ENCODE measurements at regions not wholly inside any gene's neighbourhood (a gene's known extent, or its start where the extent isn't known, plus 50 kb on each side); places are given as distances from the start of the nearest gene placed in this dataset.
"Not testable (repeated sequence)": the region's sequence is repeated elsewhere in the genome, so short reads cannot be mapped to it uniquely, and the experiment has no call there.

- H3K4me3 Mint-ChIP-seq: no peak overlapping the region
- Histone ChIP-seq H3K4me3 (ENCODE audit: low read length) (no peak overlapping the region), H3K9me3 (ENCODE audit: control insufficient read depth in 2 of 3, low read length in 3 of 3) (peaks cover 0 to 3% (median 0%) of the 10 kb centered on the region in 3 experiments), H3K27me3 (ENCODE audit: control insufficient read depth in 2 of 2, insufficient read depth in 2 of 2, low read length in 2 of 2) (no peaks in the 10 kb centered on the region), H3K4me1 (ENCODE audit: control insufficient read depth in 2 of 2, insufficient read depth in 2 of 2, low read length in 2 of 2) (peaks cover 0 to 4% of the 10 kb centered on the region in 2 donors), H3K36me3 (ENCODE audit: control insufficient read depth in 2 of 3, insufficient read depth in 3 of 3, low read length in 3 of 3) (no peaks in the 10 kb centered on the region), H3K27ac (ENCODE audit: low read depth, low read length) (no peak overlapping the region)
- DNase-seq (no peak), ATAC-seq (no peak)
- CTCF ChIA-PET: no interaction called here
- intact Hi-C loops (cut with micrococcal nuclease): no loop called here
- peaks cover 0 to 4% (median 0%) of the 10 kb centered on the region in 5 donors for H3K27me3 Mint-ChIP-seq
- peaks cover 4 to 21% (median 11%) of the 10 kb centered on the region in 7 donors for H3K4me1 Mint-ChIP-seq
- peaks cover 0 to 6% (median 0%) of the 10 kb centered on the region in 11 donors for H3K9me3 Mint-ChIP-seq
- POLR2A ChIA-PET: no interaction called here
- H3K36me3 Mint-ChIP-seq: no peaks in the 10 kb centered on the region
- H3K27ac Mint-ChIP-seq: no peak overlapping the region
Observed at GRCh38 chr17:55930291-55930809, 179.5 kb downstream of the PCTP start.

GRCh38 chr17:55931446-55931845, 180.6 kb downstream of the PCTP start:
- Histone ChIP-seq H3K27me3 (ENCODE audit: control insufficient read depth in 2 of 2, insufficient read depth in 2 of 2, low read length in 2 of 2) (no peaks in the 10 kb centered on the region), H3K27ac (ENCODE audit: low read depth, low read length) (no peak overlapping the region), H3K4me1 (ENCODE audit: control insufficient read depth in 2 of 2, insufficient read depth in 2 of 2, low read length in 2 of 2) (peaks cover 0 to 4% of the 10 kb centered on the region in 2 donors), H3K36me3 (ENCODE audit: control insufficient read depth in 2 of 3, insufficient read depth in 3 of 3, low read length in 3 of 3) (no peaks in the 10 kb centered on the region), H3K9me3 (ENCODE audit: control insufficient read depth in 2 of 3, low read length in 3 of 3) (no peaks in the 10 kb centered on the region), H3K4me3 (ENCODE audit: low read length) (no peak overlapping the region)
- POLR2A ChIA-PET: no interaction called here
- Mint-ChIP-seq H3K27ac (no peak overlapping the region), H3K4me1 (peaks cover 0 to 10% (median 3%) of the 10 kb centered on the region in 7 donors), H3K27me3 (peaks cover 0 to 5% (median 0%) of the 10 kb centered on the region in 5 donors), H3K36me3 (no peaks in the 10 kb centered on the region), H3K9me3 (peaks cover 0 to 4% (median 0%) of the 10 kb centered on the region in 11 donors), H3K4me3 (no peak overlapping the region)
- DNase-seq: no peak
- CTCF ChIA-PET: no interaction called here
- peak; percentile 57 for ATAC-seq
- intact Hi-C loops (cut with micrococcal nuclease): no loop called here

GRCh38 chr17:55932973-55933372, 182.1 kb downstream of the PCTP start:
- POLR2A ChIA-PET: no interaction called here
- DNase-seq (no peak), ATAC-seq (no peak)
- no peaks in the 10 kb centered on the region for H3K4me1 ChIP-seq (ENCODE audit: control insufficient read depth in 2 of 2, insufficient read depth in 2 of 2, low read length in 2 of 2)
- H3K4me1 Mint-ChIP-seq: peaks cover 0 to 5% (median 0%) of the 10 kb centered on the region in 7 donors
- peaks cover 0 to 9% (median 5%) of the 10 kb centered on the region in 5 donors for H3K27me3 Mint-ChIP-seq
- intact Hi-C loops (cut with micrococcal nuclease): no loop called here
- CTCF ChIA-PET: no interaction called here
- no peak overlapping the region for H3K27ac ChIP-seq (ENCODE audit: low read depth, low read length)
- H3K27ac Mint-ChIP-seq: no peak overlapping the region
- H3K4me3 ChIP-seq (ENCODE audit: low read length): no peak overlapping the region
- no peaks in the 10 kb centered on the region for H3K27me3 ChIP-seq (ENCODE audit: control insufficient read depth in 2 of 2, insufficient read depth in 2 of 2, low read length in 2 of 2)
- no peaks in the 10 kb centered on the region for H3K36me3 ChIP-seq (ENCODE audit: control insufficient read depth in 2 of 3, insufficient read depth in 3 of 3, low read length in 3 of 3)
- H3K9me3 ChIP-seq (ENCODE audit: control insufficient read depth in 2 of 3, low read length in 3 of 3): no peaks in the 10 kb centered on the region
- H3K36me3 Mint-ChIP-seq: no peaks in the 10 kb centered on the region
- peaks cover 0 to 4% (median 0%) of the 10 kb centered on the region in 11 donors for H3K9me3 Mint-ChIP-seq
- no peak overlapping the region for H3K4me3 Mint-ChIP-seq

DNA sequence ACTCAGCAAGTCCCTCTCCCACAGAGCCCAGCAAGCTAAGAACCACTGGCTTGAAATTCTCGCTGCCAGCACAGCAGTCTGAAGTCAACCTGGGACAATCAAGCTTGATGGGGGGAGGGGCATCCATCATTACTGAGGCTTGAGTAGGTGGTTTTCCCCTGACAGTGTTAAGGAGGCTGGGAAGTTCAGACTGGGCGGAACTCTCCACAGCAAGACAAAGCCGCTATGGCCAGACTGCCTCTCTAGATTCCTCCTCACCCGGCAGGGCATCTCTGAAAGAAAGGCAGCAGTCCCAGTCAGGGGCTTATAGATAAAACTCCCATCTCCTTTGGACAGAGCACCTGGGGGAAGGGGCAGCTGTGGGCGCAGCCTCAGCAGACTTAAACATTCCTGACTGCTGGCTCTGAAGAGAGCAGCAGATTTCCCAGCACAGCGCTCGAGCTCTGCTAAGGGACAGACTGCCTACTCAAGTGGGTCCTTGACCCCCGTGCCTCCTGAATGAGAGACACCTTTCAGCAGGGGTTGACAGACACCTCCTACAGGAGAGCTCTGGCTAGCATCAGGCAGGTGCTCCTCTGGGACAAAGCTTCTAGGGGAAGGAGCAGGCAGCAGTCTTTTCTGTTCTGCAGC, 188.4 kb downstream of the PCTP start:
- peaks cover 0 to 20% (median 4%) of the 10 kb centered on the region in 5 donors for H3K27me3 Mint-ChIP-seq
- H3K9me3 Mint-ChIP-seq: peaks cover 0 to 27% (median 8%) of the 10 kb centered on the region in 11 donors
- H3K36me3 Mint-ChIP-seq; CTCF ChIA-PET; DNase-seq; H3K27ac ChIP-seq (ENCODE audit: low read depth, low read length); intact Hi-C loops (cut with micrococcal nuclease); H3K4me1 Mint-ChIP-seq; H3K4me3 Mint-ChIP-seq; ATAC-seq; H3K4me3 ChIP-seq (ENCODE audit: low read length); H3K4me1 ChIP-seq (ENCODE audit: control insufficient read depth in 2 of 2, insufficient read depth in 2 of 2, low read length in 2 of 2); H3K9me3 ChIP-seq (ENCODE audit: control insufficient read depth in 2 of 3, low read length in 3 of 3); H3K27ac Mint-ChIP-seq; POLR2A ChIA-PET; H3K36me3 ChIP-seq (ENCODE audit: control insufficient read depth in 2 of 3, insufficient read depth in 3 of 3, low read length in 3 of 3); H3K27me3 ChIP-seq (ENCODE audit: control insufficient read depth in 2 of 2, insufficient read depth in 2 of 2, low read length in 2 of 2): not testable (repeated sequence)

DNA sequence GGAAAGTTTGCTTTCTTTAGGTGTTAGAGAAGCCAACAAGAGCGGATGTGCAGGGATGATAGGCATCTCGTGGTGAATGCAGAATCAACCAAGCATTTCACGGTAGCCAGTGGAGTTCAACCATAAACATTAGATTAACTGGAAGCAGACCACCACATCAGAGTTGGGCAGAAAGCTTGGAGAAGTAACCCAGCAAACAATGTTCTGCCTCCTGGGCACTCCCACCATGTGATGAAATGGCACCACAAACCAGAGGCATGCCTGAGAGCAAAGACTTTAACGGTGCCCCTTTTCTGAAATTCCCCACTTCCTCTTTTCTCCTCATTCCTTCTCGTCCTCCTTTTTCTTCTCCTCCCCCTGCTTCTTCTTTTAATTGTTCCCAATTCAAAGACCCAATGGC, 193.5 kb upstream of the ANKFN1 start:
- ChIA-PET POLR2A (no interaction called here), CTCF (no interaction called here)
- Histone ChIP-seq H3K4me1 (ENCODE audit: control insufficient read depth in 2 of 2, insufficient read depth in 2 of 2, low read length in 2 of 2) (no peaks in the 10 kb centered on the region), H3K27me3 (ENCODE audit: control insufficient read depth in 2 of 2, insufficient read depth in 2 of 2, low read length in 2 of 2) (no peaks in the 10 kb centered on the region), H3K27ac (ENCODE audit: low read depth, low read length) (no peak overlapping the region), H3K9me3 (ENCODE audit: control insufficient read depth in 2 of 3, low read length in 3 of 3) (no peaks in the 10 kb centered on the region), H3K36me3 (ENCODE audit: control insufficient read depth in 2 of 3, insufficient read depth in 3 of 3, low read length in 3 of 3) (no peaks in the 10 kb centered on the region), H3K4me3 (ENCODE audit: low read length) (no peak overlapping the region)
- DNase-seq (no peak), ATAC-seq (no peak)
- peaks cover 0 to 5% (median 0%) of the 10 kb centered on the region in 11 donors for H3K9me3 Mint-ChIP-seq
- no peak overlapping the region for H3K27ac Mint-ChIP-seq
- intact Hi-C loops (cut with micrococcal nuclease): no loop called here
- H3K4me3 Mint-ChIP-seq: peak overlapping the region in 1 of 10 donors; percentile 16
- peaks cover 0 to 13% (median 0%) of the 10 kb centered on the region in 5 donors for H3K27me3 Mint-ChIP-seq
- no peaks in the 10 kb centered on the region for H3K36me3 Mint-ChIP-seq
- H3K4me1 Mint-ChIP-seq: peaks cover 0 to 4% (median 0%) of the 10 kb centered on the region in 7 donors

DNA sequence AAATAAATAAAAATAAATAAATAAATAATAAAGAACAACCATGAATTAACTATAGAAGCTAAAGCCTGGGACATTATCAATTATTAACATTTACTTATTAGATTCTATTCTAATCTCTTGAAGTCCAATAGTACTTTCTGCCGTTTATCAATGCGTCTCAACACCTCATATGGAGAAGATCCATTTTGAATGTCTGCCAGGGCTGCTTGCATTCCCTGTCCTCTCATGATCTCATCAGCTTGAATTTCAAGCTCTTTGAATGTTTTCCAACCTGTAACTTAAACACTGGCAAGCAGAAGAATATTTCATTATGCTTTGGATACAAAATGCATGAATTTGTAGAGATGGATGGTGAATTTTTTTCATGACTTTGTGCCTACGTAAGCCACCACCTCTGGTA, 191.9 kb upstream of the ANKFN1 start:
- H3K27me3 ChIP-seq (ENCODE audit: control insufficient read depth in 2 of 2, insufficient read depth in 2 of 2, low read length in 2 of 2): no peaks in the 10 kb centered on the region
- Mint-ChIP-seq H3K4me3 (no peak overlapping the region), H3K36me3 (no peaks in the 10 kb centered on the region), H3K27ac (no peak overlapping the region), H3K4me1 (peaks cover 0 to 4% (median 0%) of the 10 kb centered on the region in 7 donors), H3K27me3 (peaks cover 0 to 14% (median 0%) of the 10 kb centered on the region in 5 donors), H3K9me3 (peaks cover 0 to 5% (median 0%) of the 10 kb centered on the region in 11 donors)
- H3K36me3 ChIP-seq (ENCODE audit: control insufficient read depth in 2 of 3, insufficient read depth in 3 of 3, low read length in 3 of 3): no peaks in the 10 kb centered on the region
- H3K9me3 ChIP-seq (ENCODE audit: control insufficient read depth in 2 of 3, low read length in 3 of 3): no peaks in the 10 kb centered on the region
- intact Hi-C loops (cut with micrococcal nuclease): no loop called here
- no peak overlapping the region for H3K27ac ChIP-seq (ENCODE audit: low read depth, low read length)
- ChIA-PET POLR2A (no interaction called here), CTCF (no interaction called here)
- H3K4me3 ChIP-seq (ENCODE audit: low read length): no peak overlapping the region
- no peaks in the 10 kb centered on the region for H3K4me1 ChIP-seq (ENCODE audit: control insufficient read depth in 2 of 2, insufficient read depth in 2 of 2, low read length in 2 of 2)
- DNase-seq: no peak
- no peak for ATAC-seq

DNA sequence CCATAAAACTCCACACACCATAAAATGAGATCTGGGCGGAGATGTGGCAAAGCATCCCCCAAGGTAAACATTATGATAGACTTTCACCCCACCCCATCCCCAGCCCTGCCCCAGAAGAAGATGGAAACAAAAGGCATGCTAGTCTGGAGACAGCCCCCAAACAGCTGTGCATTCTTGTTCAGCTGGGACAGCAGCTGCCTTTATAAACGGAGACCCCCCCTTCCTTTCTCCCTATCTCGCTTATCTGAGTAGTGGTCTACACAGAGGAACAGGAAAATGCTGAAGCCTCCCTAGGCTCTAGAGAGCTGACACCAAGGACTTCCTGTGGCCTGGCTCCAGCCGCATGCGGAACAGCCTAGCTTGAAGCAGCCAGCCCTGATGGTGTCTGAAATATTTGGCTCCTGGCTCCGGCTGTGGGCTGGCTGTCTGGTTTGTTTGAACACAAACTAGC, 190.3 kb upstream of the ANKFN1 start:
- peaks cover 0 to 5% (median 0%) of the 10 kb centered on the region in 11 donors for H3K9me3 Mint-ChIP-seq
- peaks cover 0 to 4% (median 0%) of the 10 kb centered on the region in 7 donors for H3K4me1 Mint-ChIP-seq
- ATAC-seq: no peak
- ChIA-PET POLR2A (no interaction called here), CTCF (no interaction called here)
- H3K9me3 ChIP-seq (ENCODE audit: control insufficient read depth in 2 of 3, low read length in 3 of 3): no peaks in the 10 kb centered on the region
- H3K4me1 ChIP-seq (ENCODE audit: control insufficient read depth in 2 of 2, insufficient read depth in 2 of 2, low read length in 2 of 2): no peaks in the 10 kb centered on the region
- H3K4me3 Mint-ChIP-seq: no peak overlapping the region
- no peak overlapping the region for H3K4me3 ChIP-seq (ENCODE audit: low read length)
- no peaks in the 10 kb centered on the region for H3K36me3 Mint-ChIP-seq
- H3K27ac ChIP-seq (ENCODE audit: low read depth, low read length): no peak overlapping the region
- intact Hi-C loops (cut with micrococcal nuclease): no loop called here
- H3K36me3 ChIP-seq (ENCODE audit: control insufficient read depth in 2 of 3, insufficient read depth in 3 of 3, low read length in 3 of 3): no peaks in the 10 kb centered on the region
- H3K27me3 ChIP-seq (ENCODE audit: control insufficient read depth in 2 of 2, insufficient read depth in 2 of 2, low read length in 2 of 2): no peaks in the 10 kb centered on the region
- DNase-seq: no peak
- peaks cover 0 to 12% (median 0%) of the 10 kb centered on the region in 5 donors for H3K27me3 Mint-ChIP-seq
- H3K27ac Mint-ChIP-seq: no peak overlapping the region

Data from naive thymus-derived CD4-positive, alpha-beta T cell (primary cell).